PFSK-1 (cell line): ENCODE measurements at regions not wholly inside any gene's neighbourhood (a gene's known extent, or its start where the extent isn't known, plus 50 kb on each side); places are given as distances from the start of the nearest gene placed in this dataset.

Experiments
- FOXP2 ChIP-seq: optimal IDR thresholded peaks from 2 replicates; pipeline ENCODE3; 2011; ENCODE audit warnings: borderline replicate concordance, control low read depth, inconsistent platforms; ENCODE audit not compliant: insufficient read depth; ENCODE audit errors: extremely low read length, extremely low read depth
- POLR2AphosphoS5 ChIP-seq: IDR thresholded peaks from 2 replicates; pipeline ENCODE4 v1.6.1; 2012; ENCODE audit warnings: low read depth, mild to moderate bottlenecking, control low read depth, low read length, moderate library complexity
- REST ChIP-seq, 2 experiments: IDR thresholded peaks; 2 replicates each; pipeline versions ENCODE4 v1.6.1 to v1.8.0; 2011 to 2012; ENCODE audit warnings: low read depth in 2 of 2, low read length in 2 of 2, control low read depth in 1 of 2, inconsistent platforms in 1 of 2, mild to moderate bottlenecking in 1 of 2, moderate library complexity in 1 of 2; ENCODE audit not compliant: insufficient read depth in 1 of 2
- SIN3A ChIP-seq: IDR thresholded peaks from 2 replicates; pipeline ENCODE4 v1.6.1; 2012; ENCODE audit warnings: mild to moderate bottlenecking, low read length, moderate library complexity, borderline replicate concordance; ENCODE audit not compliant: insufficient read depth
- TAF1 ChIP-seq: IDR thresholded peaks from 2 replicates; pipeline ENCODE4 v1.6.1; 2012; ENCODE audit warnings: low read length, control low read depth, borderline replicate concordance; ENCODE audit not compliant: insufficient read depth

DNA sequence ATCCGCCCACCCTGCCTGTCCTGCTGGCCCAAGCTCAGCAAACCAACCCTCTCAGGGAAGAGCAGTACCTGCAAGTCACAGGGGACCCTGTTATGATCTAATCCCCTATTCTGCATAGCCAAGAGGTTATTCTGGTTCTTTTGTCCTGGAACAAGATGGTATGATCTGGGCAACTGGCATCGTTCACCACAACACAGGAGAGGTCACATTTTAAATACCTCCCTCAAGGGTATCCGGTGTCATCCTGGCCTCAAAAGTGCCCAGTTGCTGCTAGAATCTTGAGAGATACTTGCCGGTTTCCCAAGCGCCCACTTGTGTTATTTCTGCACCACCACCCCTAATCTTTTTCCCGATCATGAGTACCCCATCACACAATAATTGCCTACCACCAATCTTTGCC, 497.5 kb downstream of the BCOR start:
- no peak for TF ChIP-seq TAF1

GRCh38 chrX:39601231-39602177, 496.3 kb downstream of the BCOR start:
- TF ChIP-seq TAF1, result no peak
- no peak for TF ChIP-seq SIN3A

- TF ChIP-seq TAF1 (no peak), SIN3A (no peak), FOXP2 (no peak), POLR2AphosphoS5 (no peak), REST (IDR thresholded peaks at IDR 0.05; ENCODE audit: insufficient read depth in 1 of 2, low read depth in 2 of 2, low read length in 2 of 2) (no peak)
Observed at GRCh38 chrX:39602195-39602594, 495.6 kb downstream of the BCOR start.

GRCh38 chrX:39603230-39603629, 494.5 kb downstream of the BCOR start:
- TF ChIP-seq SIN3A (no peak), FOXP2 (no peak), POLR2AphosphoS5 (no peak), TAF1 (no peak), REST (IDR thresholded peaks at IDR 0.05; ENCODE audit: insufficient read depth in 1 of 2, low read depth in 2 of 2, low read length in 2 of 2) (no peak)

DNA sequence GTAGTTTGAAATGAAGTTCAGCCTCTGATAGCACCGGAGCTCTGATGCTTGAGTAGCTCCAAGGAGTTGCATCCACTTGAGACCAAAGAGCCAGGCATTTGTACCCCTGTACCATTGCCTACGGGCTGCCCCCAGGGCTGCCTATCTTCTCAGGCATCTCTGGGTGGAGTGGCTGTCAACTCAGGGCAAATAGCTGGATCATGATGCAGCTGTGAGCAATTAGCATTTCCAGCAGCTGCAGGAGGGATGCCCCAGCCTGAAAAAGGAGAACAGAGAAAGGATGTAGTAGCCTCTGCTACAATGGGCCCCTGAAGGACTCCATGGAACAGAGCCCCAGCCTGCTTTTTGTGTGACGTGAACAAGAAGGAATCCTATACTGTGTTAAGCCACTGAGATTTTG, 492.6 kb downstream of the BCOR start:
- no peak for TF ChIP-seq SIN3A
- no peak for TF ChIP-seq REST (IDR thresholded peaks at IDR 0.05; ENCODE audit: insufficient read depth in 1 of 2, low read depth in 2 of 2, low read length in 2 of 2)
- no peak for TF ChIP-seq FOXP2
- TF ChIP-seq POLR2AphosphoS5, result no peak
- no peak for TF ChIP-seq TAF1

DNA sequence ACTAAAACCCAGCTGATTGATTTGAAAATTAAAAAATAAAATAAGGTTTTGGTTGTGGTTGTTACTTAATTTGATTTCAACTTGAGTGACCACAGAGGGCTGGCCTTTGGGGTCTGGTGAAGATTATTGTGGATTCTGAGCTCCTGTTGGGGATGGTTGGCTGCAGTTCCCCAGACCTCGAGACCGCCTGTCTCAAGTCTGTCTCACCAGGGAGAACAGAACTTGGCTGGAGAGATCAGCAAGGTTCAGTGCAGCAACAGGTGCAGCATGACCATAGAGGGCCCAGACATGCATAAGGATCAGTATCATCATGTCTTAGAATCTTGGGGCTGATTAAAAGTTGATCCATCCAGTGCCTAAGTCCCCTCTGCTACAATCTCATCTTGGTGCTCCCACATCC, 491.9 kb downstream of the BCOR start:
- no peak for TF ChIP-seq TAF1
- TF ChIP-seq FOXP2, result no peak
